Lower lobe of right lung (tissue), 2 donors: ENCODE measurements at regions not wholly inside any gene's neighbourhood (a gene's known extent, or its start where the extent isn't known, plus 50 kb on each side); places are given as distances from the start of the nearest gene placed in this dataset.

Experiments used
- ATAC-seq, 2 donors: fragments of 200-7000 bp; cut with Tn5 transposase; one replicate each; pipeline ENCODE4 v1.9.1; 2020 to 2022; ENCODE audit warnings: mild to moderate bottlenecking in 2 of 2, moderate library complexity in 2 of 2
- DNase-seq: peaks from one replicate; pipeline ENCODE4 v3.0.0-alpha.2; 2020
- H3K27ac ChIP-seq: fragments of 200-600 bp; one replicate; pipeline ENCODE4 v1.8.0; 2022
- H3K27me3 ChIP-seq: fragments of 200-600 bp; one replicate; pipeline ENCODE4 v1.8.0; 2022; ENCODE audit warnings: low read depth
- H3K36me3 ChIP-seq: fragments of 200-600 bp; one replicate; pipeline ENCODE4 v1.8.0; 2022; ENCODE audit warnings: mild to moderate bottlenecking
- H3K4me1 ChIP-seq: fragments of 200-600 bp; one replicate; pipeline ENCODE4 v1.8.0; 2022
- H3K4me3 ChIP-seq: fragments of 200-600 bp; one replicate; pipeline ENCODE4 v1.8.0; 2022; ENCODE audit warnings: mild to moderate bottlenecking
- H3K9me3 ChIP-seq: fragments of 200-600 bp; one replicate; pipeline ENCODE4 v1.8.0; 2022
- intact Hi-C: fragments of 100-400 bp; cut with DNase I; formaldehyde crosslinking; loops from one replicate; pipeline ENCODE4 v1.11.0; 2022
- TF ChIP-seq, protein P1 (sequence below): fragments of 200-600 bp; IDR thresholded peaks from one replicate; pipeline ENCODE4 v1.8.0; 2022; ENCODE audit warnings: antibody characterized with exemption, mild to moderate bottlenecking
- donor health status: DM: no; HTN: yes; CAD: no; lungs with severe emphysema.

DNA sequence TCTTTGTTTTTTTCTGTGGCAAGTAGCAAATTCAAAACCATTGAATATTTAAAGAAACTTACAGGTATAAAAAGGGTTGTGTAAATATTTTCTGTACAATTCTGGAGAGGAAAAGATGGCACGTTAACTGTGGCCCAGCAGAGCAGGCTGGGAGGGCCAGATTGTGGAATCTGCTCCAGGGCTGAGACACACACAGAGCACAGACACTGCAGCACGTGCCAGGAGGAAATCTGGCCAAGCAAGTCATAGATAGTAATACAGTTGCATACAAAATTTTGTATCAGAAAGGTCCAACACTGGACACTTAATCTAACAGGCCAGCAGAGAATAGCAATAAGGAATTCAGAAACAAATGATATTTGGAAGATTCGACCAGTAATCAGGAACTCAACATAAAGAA, 763.7 kb downstream of the PDHA2 start:
- intact Hi-C loops, result no loop called here
- no peaks in the 10 kb centered on the region for H3K27me3 ChIP-seq
- no peaks in the 10 kb centered on the region for H3K9me3 ChIP-seq
- DNase-seq (no peak), ATAC-seq (no peak)
- H3K36me3 ChIP-seq, result no peaks in the 10 kb centered on the region
- no peaks in the 10 kb centered on the region for H3K4me1 ChIP-seq
- TF ChIP-seq, protein P1, sequence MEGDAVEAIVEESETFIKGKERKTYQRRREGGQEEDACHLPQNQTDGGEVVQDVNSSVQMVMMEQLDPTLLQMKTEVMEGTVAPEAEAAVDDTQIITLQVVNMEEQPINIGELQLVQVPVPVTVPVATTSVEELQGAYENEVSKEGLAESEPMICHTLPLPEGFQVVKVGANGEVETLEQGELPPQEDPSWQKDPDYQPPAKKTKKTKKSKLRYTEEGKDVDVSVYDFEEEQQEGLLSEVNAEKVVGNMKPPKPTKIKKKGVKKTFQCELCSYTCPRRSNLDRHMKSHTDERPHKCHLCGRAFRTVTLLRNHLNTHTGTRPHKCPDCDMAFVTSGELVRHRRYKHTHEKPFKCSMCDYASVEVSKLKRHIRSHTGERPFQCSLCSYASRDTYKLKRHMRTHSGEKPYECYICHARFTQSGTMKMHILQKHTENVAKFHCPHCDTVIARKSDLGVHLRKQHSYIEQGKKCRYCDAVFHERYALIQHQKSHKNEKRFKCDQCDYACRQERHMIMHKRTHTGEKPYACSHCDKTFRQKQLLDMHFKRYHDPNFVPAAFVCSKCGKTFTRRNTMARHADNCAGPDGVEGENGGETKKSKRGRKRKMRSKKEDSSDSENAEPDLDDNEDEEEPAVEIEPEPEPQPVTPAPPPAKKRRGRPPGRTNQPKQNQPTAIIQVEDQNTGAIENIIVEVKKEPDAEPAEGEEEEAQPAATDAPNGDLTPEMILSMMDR, result no peak
- H3K4me3 ChIP-seq, result no peak overlapping the region
- no peak overlapping the region for H3K27ac ChIP-seq

DNA sequence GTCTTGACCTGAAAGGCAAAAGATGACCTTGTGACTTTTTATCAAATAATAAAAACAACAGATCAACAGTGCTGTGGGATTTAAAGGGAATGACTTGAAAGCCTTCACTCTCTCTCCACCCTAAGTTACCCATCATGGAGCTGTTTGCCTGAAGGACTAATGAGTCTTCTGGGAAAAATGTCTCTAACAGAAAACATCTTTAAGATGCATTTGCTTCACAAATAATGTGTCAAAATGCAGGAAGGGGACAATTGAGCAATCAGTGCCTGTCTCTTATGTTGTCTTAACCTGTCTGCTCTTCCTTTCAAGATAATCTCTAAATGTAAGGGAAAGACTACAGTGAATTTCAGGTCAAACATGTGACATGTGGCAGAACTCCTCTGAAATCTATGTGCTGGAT, 766.6 kb downstream of the PDHA2 start:
- ATAC-seq (no peak), DNase-seq (no peak)
- Histone ChIP-seq H3K9me3 (no peaks in the 10 kb centered on the region), H3K4me1 (no peaks in the 10 kb centered on the region), H3K27ac (no peak overlapping the region), H3K27me3 (no peaks in the 10 kb centered on the region), H3K36me3 (no peaks in the 10 kb centered on the region), H3K4me3 (no peak overlapping the region)
- TF ChIP-seq, protein P1, result no peak
- intact Hi-C loops, result no loop called here

DNA sequence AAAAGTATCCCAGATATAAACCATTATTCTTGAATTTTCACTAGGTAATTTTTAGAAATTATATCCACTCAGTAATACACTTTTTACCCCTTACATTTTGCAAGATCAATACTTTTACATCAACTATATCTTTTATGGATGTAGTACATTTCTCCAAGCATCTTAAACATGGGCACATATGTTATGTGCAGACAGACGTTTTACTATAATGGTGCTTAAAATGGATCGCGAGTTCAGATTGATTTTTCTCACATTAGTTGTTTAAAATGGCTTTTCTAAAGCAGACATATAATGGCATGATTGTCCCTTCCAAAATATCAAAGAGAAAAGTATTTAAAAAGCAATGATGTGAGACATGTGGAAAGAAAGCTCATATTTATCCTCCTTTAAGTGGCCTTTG, 786.1 kb downstream of the PDHA2 start:
- Histone ChIP-seq H3K36me3 (no peaks in the 10 kb centered on the region), H3K27me3 (no peaks in the 10 kb centered on the region), H3K27ac (no peak overlapping the region), H3K4me1 (no peaks in the 10 kb centered on the region), H3K9me3 (no peaks in the 10 kb centered on the region), H3K4me3 (no peak overlapping the region)
- DNase-seq (no peak), ATAC-seq (no peak)
- intact Hi-C loops, result no loop called here
- TF ChIP-seq, protein P1, result no peak

DNA sequence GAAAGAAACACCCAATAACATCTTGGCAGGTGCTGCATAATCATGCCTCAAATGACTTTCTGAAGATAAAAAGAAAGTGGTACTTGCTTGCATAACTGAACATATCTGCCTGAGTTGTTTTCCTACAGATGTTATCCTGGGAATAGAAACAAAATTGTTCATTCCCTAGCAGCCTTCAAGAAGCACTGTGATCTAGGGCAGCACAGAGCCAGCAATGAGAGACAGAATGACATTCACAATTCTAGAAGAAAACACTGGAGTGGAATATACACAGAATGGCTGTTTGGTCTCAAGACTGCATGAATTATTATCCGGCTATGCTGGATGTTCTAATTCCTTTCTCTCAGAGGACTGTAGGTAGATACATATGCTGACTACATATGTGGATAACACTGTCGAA, 790.9 kb downstream of the PDHA2 start:
- H3K9me3 ChIP-seq, result no peaks in the 10 kb centered on the region
- no peak overlapping the region for H3K4me3 ChIP-seq
- H3K4me1 ChIP-seq, result no peaks in the 10 kb centered on the region
- DNase-seq, result no peak
- H3K27me3 ChIP-seq, result no peaks in the 10 kb centered on the region
- intact Hi-C loops, result no loop called here
- no peak overlapping the region for H3K27ac ChIP-seq
- ATAC-seq, result no peak
- TF ChIP-seq, protein P1, result no peak
- no peaks in the 10 kb centered on the region for H3K36me3 ChIP-seq

DNA sequence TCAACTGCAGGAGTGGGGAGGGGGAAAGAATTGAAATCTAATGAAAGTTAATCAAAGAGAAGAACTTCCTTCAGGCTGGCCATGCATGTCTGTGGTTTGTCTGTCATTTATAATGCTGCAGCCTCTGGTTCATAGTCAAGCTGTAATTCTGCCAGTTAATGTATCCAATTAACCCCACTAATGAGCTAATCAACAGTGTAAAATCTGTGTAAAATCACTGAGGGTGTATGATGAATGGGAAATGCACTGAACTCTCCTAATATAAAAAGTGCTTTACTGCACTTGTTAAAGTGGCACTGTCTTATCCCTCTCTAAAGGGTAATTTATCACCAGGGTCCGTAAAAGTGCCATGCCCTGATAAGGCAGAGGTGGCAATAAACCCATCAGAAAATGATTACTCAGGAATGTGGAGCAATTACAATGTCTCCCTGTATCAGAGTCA, 798.1 kb downstream of the PDHA2 start:
- Histone ChIP-seq H3K9me3 (no peaks in the 10 kb centered on the region), H3K36me3 (no peaks in the 10 kb centered on the region), H3K27me3 (no peaks in the 10 kb centered on the region), H3K4me3 (no peak overlapping the region), H3K4me1 (no peaks in the 10 kb centered on the region), H3K27ac (no peak overlapping the region)
- intact Hi-C loops, result no loop called here
- TF ChIP-seq, protein P1, result no peak
- DNase-seq (no peak), ATAC-seq (no peak)

DNA sequence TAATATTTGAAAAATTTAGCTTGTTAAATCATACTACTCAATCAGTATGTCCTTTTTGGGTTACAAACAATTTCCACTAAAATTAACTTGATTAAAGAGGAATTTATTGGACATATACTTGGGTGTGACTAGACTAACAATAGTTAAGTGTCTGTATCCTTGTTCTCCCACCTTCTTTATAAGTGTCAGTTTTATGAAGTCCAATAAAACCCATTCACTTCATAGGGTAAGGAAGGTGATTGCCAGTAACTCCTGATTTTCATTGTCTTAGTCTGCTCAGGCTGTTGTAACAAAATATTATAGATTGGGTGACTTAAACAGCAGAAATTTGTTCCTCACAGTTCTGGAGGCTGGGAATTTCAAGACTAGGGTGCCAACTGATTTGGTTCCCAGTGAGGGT, 800.0 kb downstream of the PDHA2 start:
- no peaks in the 10 kb centered on the region for H3K27me3 ChIP-seq
- H3K27ac ChIP-seq, result no peak overlapping the region
- TF ChIP-seq, protein P1, result no peak
- DNase-seq (no peak), ATAC-seq (no peak)
- H3K36me3 ChIP-seq, result no peaks in the 10 kb centered on the region
- no peaks in the 10 kb centered on the region for H3K4me1 ChIP-seq
- intact Hi-C loops, result no loop called here
- H3K9me3 ChIP-seq, result no peaks in the 10 kb centered on the region
- H3K4me3 ChIP-seq, result no peak overlapping the region
